ENCODE measurements at regions not wholly inside any gene's neighbourhood (a gene's known extent, or its start where the extent isn't known, plus 50 kb on each side); places are given as distances from the start of the nearest gene placed in this dataset.

DNA sequence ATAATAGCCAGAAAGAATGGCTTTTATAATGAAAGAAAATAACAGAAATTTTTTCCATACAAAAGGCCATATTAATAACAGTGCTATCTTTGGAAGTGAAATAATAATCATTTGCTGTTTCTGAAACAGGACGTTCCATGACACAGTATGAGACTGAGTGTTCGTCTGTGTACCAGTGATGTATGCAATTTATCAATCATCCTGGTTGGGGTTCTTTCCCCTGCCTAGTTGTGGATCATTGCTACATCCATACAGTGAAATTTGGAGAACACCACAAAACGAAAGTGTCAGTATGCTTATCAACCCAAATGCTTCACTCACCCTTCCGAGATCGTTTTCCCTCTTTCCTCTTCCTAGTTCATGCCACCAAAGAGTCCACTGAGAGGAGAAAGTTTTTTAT is 151.4 kb upstream of the PRDM1 start:
- no peak for ATAC-seq
- H3K36me3 ChIP-seq (ENCODE audit: control insufficient read depth, insufficient read depth, low read length), result no peaks in the 10 kb centered on the region
- no peaks in the 10 kb centered on the region for H3K4me1 ChIP-seq (ENCODE audit: control insufficient read depth, insufficient read depth, low read length)
- Mint-ChIP-seq H3K4me3 (no peak overlapping the region), H3K36me3 (no peaks in the 10 kb centered on the region), H3K27ac (no peak overlapping the region), H3K27me3 (ENCODE audit: low read depth in 2 of 2) (peaks cover 5 to 6% of the 10 kb centered on the region in 2 donors), H3K9me3 (no peaks in the 10 kb centered on the region), H3K4me1 (peaks cover 4 to 5% of the 10 kb centered on the region in 2 donors)
- no peaks in the 10 kb centered on the region for H3K27me3 ChIP-seq (ENCODE audit: control insufficient read depth, insufficient read depth, low read length)
- no peaks in the 10 kb centered on the region for H3K9me3 ChIP-seq (ENCODE audit: control insufficient read depth, insufficient read depth, low read length)
- 94% methylated on average over 5 of the region's 5 CpGs for WGBS (ENCODE audit: insufficient coverage)
- H3K4me3 ChIP-seq (ENCODE audit: low read length), result no peak overlapping the region
- TF ChIP-seq, protein P1, sequence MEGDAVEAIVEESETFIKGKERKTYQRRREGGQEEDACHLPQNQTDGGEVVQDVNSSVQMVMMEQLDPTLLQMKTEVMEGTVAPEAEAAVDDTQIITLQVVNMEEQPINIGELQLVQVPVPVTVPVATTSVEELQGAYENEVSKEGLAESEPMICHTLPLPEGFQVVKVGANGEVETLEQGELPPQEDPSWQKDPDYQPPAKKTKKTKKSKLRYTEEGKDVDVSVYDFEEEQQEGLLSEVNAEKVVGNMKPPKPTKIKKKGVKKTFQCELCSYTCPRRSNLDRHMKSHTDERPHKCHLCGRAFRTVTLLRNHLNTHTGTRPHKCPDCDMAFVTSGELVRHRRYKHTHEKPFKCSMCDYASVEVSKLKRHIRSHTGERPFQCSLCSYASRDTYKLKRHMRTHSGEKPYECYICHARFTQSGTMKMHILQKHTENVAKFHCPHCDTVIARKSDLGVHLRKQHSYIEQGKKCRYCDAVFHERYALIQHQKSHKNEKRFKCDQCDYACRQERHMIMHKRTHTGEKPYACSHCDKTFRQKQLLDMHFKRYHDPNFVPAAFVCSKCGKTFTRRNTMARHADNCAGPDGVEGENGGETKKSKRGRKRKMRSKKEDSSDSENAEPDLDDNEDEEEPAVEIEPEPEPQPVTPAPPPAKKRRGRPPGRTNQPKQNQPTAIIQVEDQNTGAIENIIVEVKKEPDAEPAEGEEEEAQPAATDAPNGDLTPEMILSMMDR (IDR thresholded peaks at IDR 0.05), result no peak
- intact Hi-C loops (cut with micrococcal nuclease), result no loop called here
- no peak overlapping the region for H3K27ac ChIP-seq (ENCODE audit: low read length)
- no peak for DNase-seq

DNA sequence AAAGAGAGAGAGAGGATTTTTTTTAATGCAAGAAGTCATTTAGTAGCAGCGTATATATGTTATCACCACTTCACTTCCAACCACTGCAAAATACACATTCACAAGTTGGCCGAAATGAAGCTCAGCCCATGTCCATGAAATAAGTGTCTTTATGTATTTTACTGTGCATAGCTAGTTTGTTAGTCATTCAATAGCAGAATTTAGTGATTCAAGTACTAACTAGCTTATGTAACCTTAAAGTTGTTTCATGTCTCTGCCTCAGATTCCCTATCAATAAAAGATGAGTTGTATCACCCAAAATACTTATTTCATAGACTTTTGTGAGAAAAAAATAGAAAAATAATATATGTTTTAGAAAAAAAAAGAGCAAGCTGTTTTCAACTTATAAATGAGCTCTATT is 153.7 kb upstream of the PRDM1 start:
- intact Hi-C loops (cut with micrococcal nuclease), result no loop called here
- Histone ChIP-seq H3K36me3 (ENCODE audit: control insufficient read depth, insufficient read depth, low read length) (no peaks in the 10 kb centered on the region), H3K4me3 (ENCODE audit: low read length) (no peak overlapping the region), H3K27me3 (ENCODE audit: control insufficient read depth, insufficient read depth, low read length) (no peaks in the 10 kb centered on the region), H3K27ac (ENCODE audit: low read length) (no peak overlapping the region), H3K4me1 (ENCODE audit: control insufficient read depth, insufficient read depth, low read length) (no peaks in the 10 kb centered on the region), H3K9me3 (ENCODE audit: control insufficient read depth, insufficient read depth, low read length) (no peaks in the 10 kb centered on the region)
- DNase-seq (no peak), ATAC-seq (no peak)
- H3K4me1 Mint-ChIP-seq, result no peaks in the 10 kb centered on the region
- peaks cover 6 to 13% of the 10 kb centered on the region in 2 donors for H3K27me3 Mint-ChIP-seq (ENCODE audit: low read depth in 2 of 2)
- H3K9me3 Mint-ChIP-seq, result no peaks in the 10 kb centered on the region
- H3K4me3 Mint-ChIP-seq, result no peak overlapping the region
- WGBS (ENCODE audit: insufficient coverage), result no CpG with 5 or more reads among the region's 2 CpGs
- TF ChIP-seq, protein P1 (IDR thresholded peaks at IDR 0.05), result no peak
- no peaks in the 10 kb centered on the region for H3K36me3 Mint-ChIP-seq
- no peak overlapping the region for H3K27ac Mint-ChIP-seq

GRCh38 chr6:105929626-105930025 is 156.5 kb upstream of the PRDM1 start:
- Mint-ChIP-seq H3K27ac (no peak overlapping the region), H3K27me3 (ENCODE audit: low read depth in 2 of 2) (peaks cover 6 to 13% of the 10 kb centered on the region in 2 donors), H3K4me3 (no peak overlapping the region), H3K36me3 (no peaks in the 10 kb centered on the region), H3K4me1 (no peaks in the 10 kb centered on the region), H3K9me3 (no peaks in the 10 kb centered on the region)
- no peak overlapping the region for H3K4me3 ChIP-seq (ENCODE audit: low read length)
- H3K36me3 ChIP-seq (ENCODE audit: control insufficient read depth, insufficient read depth, low read length), result no peaks in the 10 kb centered on the region
- intact Hi-C loops (cut with micrococcal nuclease), result no loop called here
- no peak overlapping the region for H3K27ac ChIP-seq (ENCODE audit: low read length)
- TF ChIP-seq, protein P1 (IDR thresholded peaks at IDR 0.05), result no peak
- ATAC-seq (no peak), DNase-seq (no peak)
- H3K4me1 ChIP-seq (ENCODE audit: control insufficient read depth, insufficient read depth, low read length), result no peaks in the 10 kb centered on the region
- H3K9me3 ChIP-seq (ENCODE audit: control insufficient read depth, insufficient read depth, low read length), result no peaks in the 10 kb centered on the region
- no peaks in the 10 kb centered on the region for H3K27me3 ChIP-seq (ENCODE audit: control insufficient read depth, insufficient read depth, low read length)
- WGBS (ENCODE audit: insufficient coverage), result 100% methylated on average over 1 of the region's 1 CpG

- H3K27me3 Mint-ChIP-seq (ENCODE audit: low read depth in 2 of 2), result peaks cover 11 to 26% of the 10 kb centered on the region in 2 donors
- Histone ChIP-seq H3K36me3 (ENCODE audit: control insufficient read depth, insufficient read depth, low read length) (no peaks in the 10 kb centered on the region), H3K27ac (ENCODE audit: low read length) (no peak overlapping the region), H3K27me3 (ENCODE audit: control insufficient read depth, insufficient read depth, low read length) (no peaks in the 10 kb centered on the region), H3K9me3 (ENCODE audit: control insufficient read depth, insufficient read depth, low read length) (no peaks in the 10 kb centered on the region), H3K4me1 (ENCODE audit: control insufficient read depth, insufficient read depth, low read length) (no peaks in the 10 kb centered on the region), H3K4me3 (ENCODE audit: low read length) (no peak overlapping the region)
- no peaks in the 10 kb centered on the region for H3K9me3 Mint-ChIP-seq
- TF ChIP-seq, protein P1 (IDR thresholded peaks at IDR 0.05), result no peak
- H3K4me1 Mint-ChIP-seq, result no peaks in the 10 kb centered on the region
- DNase-seq (no peak), ATAC-seq (no peak)
- intact Hi-C loops (cut with micrococcal nuclease), result no loop called here
- H3K27ac Mint-ChIP-seq, result no peak overlapping the region
- no peaks in the 10 kb centered on the region for H3K36me3 Mint-ChIP-seq
- 69% methylated on average over 1 of the region's 1 CpG for WGBS (ENCODE audit: insufficient coverage)
- no peak overlapping the region for H3K4me3 Mint-ChIP-seq
These were observed 159.8 kb upstream of the PRDM1 start for GRCh38 chr6:105926318-105926717.

Measured in natural killer cell (primary cell).